ENCODE measurements at regions not wholly inside any gene's neighbourhood (a gene's known extent, or its start where the extent isn't known, plus 50 kb on each side); places are given as distances from the start of the nearest gene placed in this dataset.

- TF ChIP-seq CTCF (IDR thresholded peaks at IDR 0.05): no peak
- no peak for TF ChIP-seq POLR2A (IDR thresholded peaks at IDR 0.05)
These were observed 516.7 kb upstream of the MIR17HG start for GRCh38 chr13:90830782-90831181.

Measured in esophagus squamous epithelium (tissue), 4 donors.